K562 (cell line): ENCODE measurements at regions not wholly inside any gene's neighbourhood (a gene's known extent, or its start where the extent isn't known, plus 50 kb on each side); places are given as distances from the start of the nearest gene placed in this dataset.

Source experiments
- ATAC-seq: fragments of 200-7000 bp; cut with Tn5 transposase; 3 replicates; pipeline ENCODE4 v1.9.1; 2020; ENCODE audit warnings: moderate library complexity
- BruUV-seq: library from RNA; stranded (reverse); fragments of 400-500 nt; replicated peaks from 2 replicates; lab custom pipeline; 2021; lab: Mats Ljungman, UMichigan
- CTCF ChIA-PET: fragments of 300-600 bp; formaldehyde crosslinking; extraction: SDS; loops from one replicate; lab custom pipeline; 2021; ENCODE audit warnings: low intra/inter-chr PET ratio; lab: Yijun Ruan, JAX
- POLR2A ChIA-PET: fragments of 300-600, 350-650 bp; sonication (Branson Sonifier 250); formaldehyde crosslinking; extraction: SDS; loops from one replicate; lab custom pipeline; 2021; ENCODE audit warnings: antibody characterized with exemption, inconsistent platforms; lab: Yijun Ruan, JAX
- DNase-seq, 4 experiments: peaks; one replicate each; pipeline versions ENCODE4 v3.0.0 to v3.0.0-alpha.2; 2011 to 2018; ENCODE audit warnings: low spot score in 3 of 4, mixed read lengths in 3 of 4; ENCODE audit errors: extremely low read depth in 1 of 4
- FAIRE-seq: peaks from 2 replicates; lab custom pipeline; 2011; peaks lifted over from hg19 to GRCh38; lab: Jason Lieb, UNC
- H2AFZ ChIP-seq: 2 replicates; pipeline ENCODE4 v1.6.0; 2011; ENCODE audit warnings: low read depth, low read length, control low read depth, inconsistent platforms
- H3K27ac ChIP-seq: fragments of 200-600 bp; 3 replicates; pipeline ENCODE4 v1.8.0; 2011; ENCODE audit warnings: low read depth, mild to moderate bottlenecking, control low read depth, inconsistent platforms, low read length, moderate library complexity, mixed read lengths; ENCODE audit errors: extremely low read depth
- H3K27me3 ChIP-seq, 2 experiments: fragments of 300-600 bp in 1 of 2; 2 replicates in 1 of 2; 3 replicates in 1 of 2; pipeline versions ENCODE4 v1.6.0 to v1.8.0; 2011; ENCODE audit warnings: inconsistent platforms in 2 of 2, low read length in 2 of 2, mild to moderate bottlenecking in 1 of 2, mixed read lengths in 1 of 2, moderate library complexity in 1 of 2; ENCODE audit not compliant: control insufficient read depth in 2 of 2, insufficient read depth in 2 of 2
- H3K36me3 ChIP-seq: fragments of 300-600 bp; 3 replicates; pipeline ENCODE4 v1.8.0; 2011; ENCODE audit warnings: mild to moderate bottlenecking, low read length, inconsistent platforms; ENCODE audit not compliant: control insufficient read depth, insufficient read depth
- H3K4me1 ChIP-seq, 2 experiments: fragments of 200-600 bp in 1 of 2; replicated peaks in 1 of 2; 2 replicates in 1 of 2; 3 replicates in 1 of 2; pipeline versions ENCODE4 v1.5.1 to v1.8.0; 2011; ENCODE audit warnings: inconsistent platforms in 2 of 2, low read length in 2 of 2, mild to moderate bottlenecking in 1 of 2, mixed read lengths in 1 of 2, moderate library complexity in 1 of 2; ENCODE audit not compliant: control insufficient read depth in 2 of 2, insufficient read depth in 2 of 2
- H3K4me2 ChIP-seq: 2 replicates; pipeline ENCODE4 v1.6.1; 2011; ENCODE audit warnings: low read length, control low read depth, inconsistent platforms, mixed read lengths; ENCODE audit not compliant: insufficient read depth
- H3K4me3 ChIP-seq: fragments of 200-600 bp; sonication (generic), shearing (Covaris generic); 2 replicates; pipeline ENCODE4 v1.5.1; 2016; ENCODE audit warnings: control low read depth, inconsistent platforms
- H3K79me2 ChIP-seq: fragments of 200-600 bp; 3 replicates; pipeline ENCODE4 v1.8.0; 2011; ENCODE audit warnings: low read length, inconsistent platforms; ENCODE audit not compliant: control insufficient read depth, insufficient read depth
- H3K9ac ChIP-seq, 2 experiments: 2 replicates each; pipeline versions ENCODE4 v1.6.0 to v1.6.1; 2011; ENCODE audit warnings: low read depth in 2 of 2, low read length in 2 of 2, control low read depth in 1 of 2, inconsistent platforms in 1 of 2, mild to moderate bottlenecking in 1 of 2, mixed read lengths in 1 of 2; ENCODE audit not compliant: insufficient read depth in 1 of 2
- H3K9me1 ChIP-seq: one replicate; pipeline ENCODE4 v1.6.0; 2011; ENCODE audit warnings: inconsistent platforms, mild to moderate bottlenecking, low read length, moderate library complexity; ENCODE audit not compliant: control insufficient read depth, insufficient read depth
- H3K9me3 ChIP-seq: replicated peaks from 2 replicates; pipeline ENCODE4 v1.5.1; 2011; ENCODE audit warnings: low read depth, low read length, inconsistent platforms; ENCODE audit not compliant: control insufficient read depth, insufficient read depth
- H4K20me1 ChIP-seq: replicated peaks from 2 replicates; pipeline ENCODE4 v1.6.1; 2011; ENCODE audit warnings: low read length, inconsistent platforms, mixed read lengths; ENCODE audit not compliant: control insufficient read depth, insufficient read depth
- BHLHE40 ChIP-seq: IDR thresholded peaks from 2 replicates; pipeline ENCODE4 v1.6.1; 2011; ENCODE audit warnings: low read length, improper control_type of control experiment
- FOXK1 ChIP-seq: sonication (generic); formaldehyde crosslinking; IDR thresholded peaks from 2 replicates; pipeline ENCODE4 v1.8.0; 2022; ENCODE audit warnings: missing genetic modification reagents, mild to moderate bottlenecking, borderline replicate concordance
- SETDB1 ChIP-seq: IDR thresholded peaks from one replicate; pipeline ENCODE4 v1.6.1; 2012; ENCODE audit warnings: low read length, control low read depth, inconsistent platforms
- ZNF354B ChIP-seq: fragments of 250-450 bp; sonication (Bioruptor Pico); IDR thresholded peaks from 2 replicates; pipeline ENCODE4 v1.4.0; 2020
- WGBS: fragments of 100-300 bp; shearing (Covaris generic); methylation state at CpG from one replicate; pipeline ENCODE4 v1.1.6; 2016; ENCODE audit warnings: low coverage, mixed read lengths; ENCODE audit not compliant: insufficient coverage; ENCODE audit errors: missing lambda C conversion rate; 5-methylcytosine and 5-hydroxymethylcytosine counted together
- in situ Hi-C: fragments of 300-500 bp; cut with MboI; formaldehyde crosslinking; loops from 4 replicates; pipeline ENCODE4 v1.15.0; 2018; ENCODE audit warnings: inconsistent platforms, mixed read lengths
- intact Hi-C: fragments of 100-400 bp; cut with micrococcal nuclease; formaldehyde crosslinking; loops from 2 replicates; pipeline ENCODE4 v1.14.2; 2022
- TF ChIP-seq, protein P1 (sequence below): fragments of 250-450 bp; sonication (Bioruptor Pico); IDR thresholded peaks from 2 replicates; pipeline ENCODE4 v1.5.0; 2020; ENCODE audit warnings: mild to moderate bottlenecking

DNA sequence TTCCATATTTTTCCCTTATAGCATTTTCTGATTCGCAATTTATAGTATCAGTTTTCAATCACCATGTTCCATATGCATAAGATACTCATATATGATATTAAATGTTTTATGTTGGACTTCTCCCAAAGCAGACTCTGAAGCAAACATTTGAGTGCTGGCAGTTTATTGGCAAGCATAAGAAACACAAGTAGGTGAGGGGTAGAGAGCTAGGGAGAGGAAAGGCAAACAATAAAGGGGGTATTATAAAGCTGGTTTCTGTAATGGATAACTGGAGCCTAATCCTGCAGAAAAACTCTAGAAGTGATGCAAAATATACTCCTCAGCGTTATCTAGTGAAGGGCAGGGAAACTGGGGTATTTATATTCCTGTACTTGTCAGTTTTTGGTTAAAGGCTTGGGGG, 491.5 kb upstream of the TGFBR2 start:
- Histone ChIP-seq H3K4me2 (no peak overlapping the region), H3K4me1 (no peaks in the 10 kb centered on the region), H3K36me3 (no peaks in the 10 kb centered on the region), H3K9me1 (no peaks in the 10 kb centered on the region), H3K9me3 (no peaks in the 10 kb centered on the region), H3K27ac (no peak overlapping the region), H2AFZ (no peak overlapping the region), H4K20me1 (no peaks in the 10 kb centered on the region), H3K9ac (no peak overlapping the region), H3K27me3 (no peaks in the 10 kb centered on the region), H3K79me2 (no peaks in the 10 kb centered on the region), H3K4me3 (no peak overlapping the region)
- intact Hi-C loops (no loop called here), in situ Hi-C loops (no loop called here)
- ATAC-seq: no peak
- DNase-seq: no peak
- CTCF ChIA-PET: no interaction called here
- FAIRE-seq: no peak
- BruUV-seq: no TSS peak
- WGBS: 3% methylated on average over 2 of the region's 2 CpGs
- POLR2A ChIA-PET: no interaction called here
- no peak for TF ChIP-seq FOXK1 (CRISPR knock-in tag)
- no peak for TF ChIP-seq BHLHE40
- TF ChIP-seq SETDB1: no peak

DNA sequence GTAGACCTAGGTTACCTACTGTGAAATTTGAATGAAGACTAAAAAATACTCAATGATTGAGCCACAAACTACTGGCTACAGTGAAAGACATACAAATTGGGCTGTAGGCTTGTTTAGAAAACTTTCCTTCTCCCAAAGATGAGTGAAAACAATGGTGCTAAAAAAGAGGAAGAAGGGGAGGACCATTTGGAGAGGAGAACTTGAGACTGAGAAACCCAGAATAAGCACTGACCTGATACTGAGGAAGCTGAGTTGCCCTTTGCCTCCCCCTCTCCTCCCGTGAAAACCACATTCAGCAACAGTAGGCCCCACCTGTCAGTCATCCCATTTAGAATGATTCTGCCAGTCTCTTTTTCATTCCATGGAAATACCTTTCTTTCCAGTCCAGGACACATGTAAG, 484.0 kb upstream of the TGFBR2 start:
- in situ Hi-C loops: no loop called here
- Histone ChIP-seq H3K27ac (no peak overlapping the region), H3K4me1 (no peaks in the 10 kb centered on the region), H3K27me3 (no peaks in the 10 kb centered on the region), H3K36me3 (no peaks in the 10 kb centered on the region), H3K4me3 (no peak overlapping the region), H3K9me1 (no peaks in the 10 kb centered on the region), H3K4me2 (no peak overlapping the region), H3K79me2 (no peaks in the 10 kb centered on the region), H3K9ac (no peak overlapping the region), H2AFZ (no peak overlapping the region), H4K20me1 (no peaks in the 10 kb centered on the region), H3K9me3 (no peaks in the 10 kb centered on the region)
- WGBS: 8% methylated on average over 1 of the region's 1 CpG
- BruUV-seq: no TSS peak
- no peak for ATAC-seq
- TF ChIP-seq, protein P1, sequence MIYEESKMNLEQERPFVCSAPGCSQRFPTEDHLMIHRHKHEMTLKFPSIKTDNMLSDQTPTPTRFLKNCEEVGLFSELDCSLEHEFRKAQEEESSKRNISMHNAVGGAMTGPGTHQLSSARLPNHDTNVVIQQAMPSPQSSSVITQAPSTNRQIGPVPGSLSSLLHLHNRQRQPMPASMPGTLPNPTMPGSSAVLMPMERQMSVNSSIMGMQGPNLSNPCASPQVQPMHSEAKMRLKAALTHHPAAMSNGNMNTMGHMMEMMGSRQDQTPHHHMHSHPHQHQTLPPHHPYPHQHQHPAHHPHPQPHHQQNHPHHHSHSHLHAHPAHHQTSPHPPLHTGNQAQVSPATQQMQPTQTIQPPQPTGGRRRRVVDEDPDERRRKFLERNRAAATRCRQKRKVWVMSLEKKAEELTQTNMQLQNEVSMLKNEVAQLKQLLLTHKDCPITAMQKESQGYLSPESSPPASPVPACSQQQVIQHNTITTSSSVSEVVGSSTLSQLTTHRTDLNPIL: no peak
- no peak for TF ChIP-seq ZNF354B (CRISPR knock-in tag)
- no peak for DNase-seq
- ChIA-PET POLR2A (no interaction called here), CTCF (no interaction called here)
- FAIRE-seq: no peak
- intact Hi-C loops: no loop called here
